Spleen (tissue), 11 donors: ENCODE measurements at regions not wholly inside any gene's neighbourhood (a gene's known extent, or its start where the extent isn't known, plus 50 kb on each side); places are given as distances from the start of the nearest gene placed in this dataset.

ENCODE experiments used
- DNase-seq: peaks from one replicate; pipeline ENCODE4 v3.0.0-alpha.2; 2020
- H3K27ac ChIP-seq, 8 donors: fragments of 200-600 bp; sonication (generic) in 7 of 8; 1 replicate in 4 of 8; 2 replicates in 4 of 8; pipeline versions ENCODE4 v1.5.0 to v1.8.0; 2016 to 2021; ENCODE audit warnings: inconsistent platforms in 4 of 8, mild to moderate bottlenecking in 4 of 8, moderate library complexity in 1 of 8
- H3K27me3 ChIP-seq, 7 donors: fragments of 200-600 bp; sonication (generic) in 6 of 7; replicated peaks in 1 of 7; 1 replicate in 4 of 7; 2 replicates in 3 of 7; pipeline versions ENCODE4 v1.5.0 to v1.8.0; 2016 to 2021; ENCODE audit warnings: inconsistent platforms in 3 of 7, mild to moderate bottlenecking in 1 of 7
- H3K36me3 ChIP-seq, 6 donors: fragments of 200-600 bp; sonication (generic) in 5 of 6; 1 replicate in 4 of 6; 2 replicates in 2 of 6; pipeline versions ENCODE4 v1.5.0 to v1.8.0; 2016 to 2021; ENCODE audit warnings: inconsistent platforms in 2 of 6
- H3K4me1 ChIP-seq, 6 donors: fragments of 200-600 bp; sonication (generic) in 5 of 6; 1 replicate in 3 of 6; 2 replicates in 3 of 6; pipeline versions ENCODE4 v1.5.0 to v1.8.0; 2016 to 2021; ENCODE audit warnings: inconsistent platforms in 3 of 6
- H3K4me3 ChIP-seq, 8 donors: fragments of 200-600 bp; sonication (generic) in 7 of 8; 1 replicate in 4 of 8; 2 replicates in 4 of 8; pipeline versions ENCODE4 v1.5.0 to v1.8.0; 2016 to 2021; ENCODE audit warnings: inconsistent platforms in 4 of 8, mild to moderate bottlenecking in 4 of 8, moderate library complexity in 2 of 8
- H3K9me3 ChIP-seq, 8 donors: fragments of 200-600 bp; sonication (generic) in 7 of 8; 1 replicate in 4 of 8; 2 replicates in 4 of 8; pipeline versions ENCODE4 v1.5.0 to v1.8.0; 2016 to 2021; ENCODE audit warnings: inconsistent platforms in 4 of 8
- CTCF ChIP-seq, 11 experiments: fragments of 200-600 bp in 7 of 11; fragments of 450-650 bp in 4 of 11; sonication (generic) in 4 of 11; IDR thresholded peaks in 8 of 11; conservative IDR thresholded peaks in 3 of 11; 1 replicate in 7 of 11; 2 replicates in 4 of 11; pipeline versions ENCODE4 v1.4.0 to v1.8.0; 2016 to 2021; ENCODE audit warnings: antibody characterized with exemption in 11 of 11, inconsistent platforms in 4 of 11, mild to moderate bottlenecking in 1 of 11
- POLR2A ChIP-seq, 3 donors: fragments of 450-650 bp; IDR thresholded peaks; one replicate each; pipeline ENCODE4 v1.5.1; 2017; ENCODE audit warnings: antibody characterized with exemption in 3 of 3, mild to moderate bottlenecking in 1 of 3
- POLR2AphosphoS5 ChIP-seq, 3 donors: sonication (generic); formaldehyde crosslinking; IDR thresholded peaks; one replicate each; pipeline ENCODE4 v1.5.1; 2017; ENCODE audit warnings: antibody characterized with exemption in 3 of 3
- WGBS, 5 donors: extraction: QIAGEN DNeasy Blood & Tissue Kit in 3 of 5; methylation state at CpG; one replicate each; pipeline versions ENCODE4 v1.1.5 to v1.1.7; 2013 to 2018; 5-methylcytosine and 5-hydroxymethylcytosine counted together
- intact Hi-C: fragments of 100-400 bp; cut with DNase I; formaldehyde crosslinking; loops from one replicate; pipeline ENCODE4 v1.15.0; 2023; ENCODE audit warnings: low total_unique reads
- donor health status: healthy with polysubstance abuse.
- donor health status: DM: no; HTN: no; CAD: no; lungs with moderate emphysema.
- donor health status: DM: no; HTN: no; CAD: no.
- donor health status: Bipolar disorder and iron deficiency.
- donor health status: healthy.
- donor health status: DM: no; HTN: no; CAD: no.
- donor health status: DM: yes; HTN: yes; CAD: no.

GRCh38 chr11:92380882-92381281 lies 156.3 kb downstream of the FAT3 start:
- H3K27me3 ChIP-seq: no peaks in the 10 kb centered on the region
- WGBS, 5 donors: 89 to 98% (median 92%) methylated on average over 3 of the region's 3 CpGs
- no peak overlapping the region for H3K27ac ChIP-seq
- no peaks in the 10 kb centered on the region for H3K36me3 ChIP-seq
- H3K4me1 ChIP-seq: peaks cover 0 to 7% (median 0%) of the 10 kb centered on the region in 6 donors
- intact Hi-C loops: no loop called here
- no peak for DNase-seq
- H3K4me3 ChIP-seq: no peak overlapping the region
- H3K9me3 ChIP-seq: no peaks in the 10 kb centered on the region
- TF ChIP-seq POLR2AphosphoS5 (IDR thresholded peaks at IDR 0.05) (no peak), POLR2A (IDR thresholded peaks at IDR 0.05) (no peak), CTCF (IDR thresholded peaks at IDR 0.05 in 8 of 11, conservative IDR thresholded peaks at IDR 0.05 in 3 of 11) (no peak)

GRCh38 chr11:92382311-92382710 lies 157.7 kb downstream of the FAT3 start:
- Histone ChIP-seq H3K4me3 (no peak overlapping the region), H3K9me3 (no peaks in the 10 kb centered on the region), H3K36me3 (no peaks in the 10 kb centered on the region), H3K4me1 (peaks cover 0 to 7% (median 0%) of the 10 kb centered on the region in 6 donors), H3K27me3 (no peaks in the 10 kb centered on the region), H3K27ac (no peak overlapping the region)
- DNase-seq: no peak
- 83 to 95% (median 86%) methylated on average over 3 of the region's 3 CpGs for WGBS, 5 donors
- TF ChIP-seq POLR2A (IDR thresholded peaks at IDR 0.05): no peak
- no peak for TF ChIP-seq POLR2AphosphoS5 (IDR thresholded peaks at IDR 0.05)
- TF ChIP-seq CTCF (IDR thresholded peaks at IDR 0.05 in 8 of 11, conservative IDR thresholded peaks at IDR 0.05 in 3 of 11): no peak
- intact Hi-C loops: no loop called here

GRCh38 chr11:92383430-92383829 lies 158.8 kb downstream of the FAT3 start:
- H3K27ac ChIP-seq: no peak overlapping the region
- H3K36me3 ChIP-seq: no peaks in the 10 kb centered on the region
- no peak for TF ChIP-seq CTCF (IDR thresholded peaks at IDR 0.05 in 8 of 11, conservative IDR thresholded peaks at IDR 0.05 in 3 of 11)
- no peak for TF ChIP-seq POLR2AphosphoS5 (IDR thresholded peaks at IDR 0.05)
- TF ChIP-seq POLR2A (IDR thresholded peaks at IDR 0.05): no peak
- WGBS, 5 donors: 28 to 52% (median 33%) methylated on average over 1 of the region's 1 CpG
- H3K9me3 ChIP-seq: no peaks in the 10 kb centered on the region
- no peak overlapping the region for H3K4me3 ChIP-seq
- no peak for DNase-seq
- intact Hi-C loops: no loop called here
- peaks cover 0 to 7% (median 0%) of the 10 kb centered on the region in 6 donors for H3K4me1 ChIP-seq
- H3K27me3 ChIP-seq: no peaks in the 10 kb centered on the region

GRCh38 chr11:92384358-92384757 lies 159.7 kb downstream of the FAT3 start:
- TF ChIP-seq POLR2A (IDR thresholded peaks at IDR 0.05): no peak
- no peak for TF ChIP-seq POLR2AphosphoS5 (IDR thresholded peaks at IDR 0.05)
- no peak for TF ChIP-seq CTCF (IDR thresholded peaks at IDR 0.05 in 8 of 11, conservative IDR thresholded peaks at IDR 0.05 in 3 of 11)
- intact Hi-C loops: no loop called here
- 43 to 66% (median 62%) methylated on average over 2 of the region's 2 CpGs for WGBS, 5 donors

More at GRCh38 chr11:92384358-92384757, 159.7 kb downstream of the FAT3 start:
- Histone ChIP-seq H3K4me1 (peaks cover 0 to 7% (median 0%) of the 10 kb centered on the region in 6 donors), H3K36me3 (no peaks in the 10 kb centered on the region), H3K9me3 (no peaks in the 10 kb centered on the region), H3K4me3 (no peak overlapping the region), H3K27ac (no peak overlapping the region), H3K27me3 (no peaks in the 10 kb centered on the region)
- DNase-seq: no peak
